ENCODE measurements at regions not wholly inside any gene's neighbourhood (a gene's known extent, or its start where the extent isn't known, plus 50 kb on each side); places are given as distances from the start of the nearest gene placed in this dataset.

- TF ChIP-seq CTCF (conservative IDR thresholded peaks at IDR 0.05) (no peak), EZH2 (IDR thresholded peaks at IDR 0.05; ENCODE audit: low read depth) (no peak)
Measured at GRCh38 chr4:158053086-158053485, 119.7 kb downstream of the GASK1B start.

Data from PC-9 (cell line).